ENCODE measurements at regions not wholly inside any gene's neighbourhood (a gene's known extent, or its start where the extent isn't known, plus 50 kb on each side); places are given as distances from the start of the nearest gene placed in this dataset.

- Histone ChIP-seq H3K27me3 (replicated peaks; ENCODE audit: insufficient read depth, low read depth, low read length, poor library complexity) (no peaks in the 10 kb centered on the region), H3K4me3 (ENCODE audit: low read depth, low read length, poor library complexity, severe bottlenecking) (no peak overlapping the region), H3K4me1 (ENCODE audit: insufficient read depth, low read length, poor library complexity, severe bottlenecking) (no peaks in the 10 kb centered on the region), H3K9me3 (ENCODE audit: low read depth, low read length, poor library complexity, severe bottlenecking) (no peaks in the 10 kb centered on the region), H3K36me3 (ENCODE audit: insufficient read depth, low read length, poor library complexity, severe bottlenecking) (no peaks in the 10 kb centered on the region), H3K27ac (ENCODE audit: low read depth, low read length, poor library complexity, severe bottlenecking) (no peak overlapping the region)
- intact Hi-C loops (cut with micrococcal nuclease; ENCODE audit: unreplicated experiment), result no loop called here
- TF ChIP-seq EZH2 (IDR thresholded peaks at IDR 0.05; ENCODE audit: borderline replicate concordance, low read depth, low read length, poor library complexity, severe bottlenecking), result no peak
- TF ChIP-seq, protein P1, sequence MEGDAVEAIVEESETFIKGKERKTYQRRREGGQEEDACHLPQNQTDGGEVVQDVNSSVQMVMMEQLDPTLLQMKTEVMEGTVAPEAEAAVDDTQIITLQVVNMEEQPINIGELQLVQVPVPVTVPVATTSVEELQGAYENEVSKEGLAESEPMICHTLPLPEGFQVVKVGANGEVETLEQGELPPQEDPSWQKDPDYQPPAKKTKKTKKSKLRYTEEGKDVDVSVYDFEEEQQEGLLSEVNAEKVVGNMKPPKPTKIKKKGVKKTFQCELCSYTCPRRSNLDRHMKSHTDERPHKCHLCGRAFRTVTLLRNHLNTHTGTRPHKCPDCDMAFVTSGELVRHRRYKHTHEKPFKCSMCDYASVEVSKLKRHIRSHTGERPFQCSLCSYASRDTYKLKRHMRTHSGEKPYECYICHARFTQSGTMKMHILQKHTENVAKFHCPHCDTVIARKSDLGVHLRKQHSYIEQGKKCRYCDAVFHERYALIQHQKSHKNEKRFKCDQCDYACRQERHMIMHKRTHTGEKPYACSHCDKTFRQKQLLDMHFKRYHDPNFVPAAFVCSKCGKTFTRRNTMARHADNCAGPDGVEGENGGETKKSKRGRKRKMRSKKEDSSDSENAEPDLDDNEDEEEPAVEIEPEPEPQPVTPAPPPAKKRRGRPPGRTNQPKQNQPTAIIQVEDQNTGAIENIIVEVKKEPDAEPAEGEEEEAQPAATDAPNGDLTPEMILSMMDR (conservative IDR thresholded peaks at IDR 0.05; ENCODE audit: low read depth, low read length), result no peak
- no peak for DNase-seq (ENCODE audit: low spot score)
- BruUV-seq (replicated peaks), result no TSS peak
- ChIA-PET POLR2A (ENCODE audit: low non-redundant PET) (no interaction called here), CTCF (no interaction called here)
Observed at GRCh38 chr6:9347608-9348007, 912.3 kb upstream of the SLC35B3 start.

DNA sequence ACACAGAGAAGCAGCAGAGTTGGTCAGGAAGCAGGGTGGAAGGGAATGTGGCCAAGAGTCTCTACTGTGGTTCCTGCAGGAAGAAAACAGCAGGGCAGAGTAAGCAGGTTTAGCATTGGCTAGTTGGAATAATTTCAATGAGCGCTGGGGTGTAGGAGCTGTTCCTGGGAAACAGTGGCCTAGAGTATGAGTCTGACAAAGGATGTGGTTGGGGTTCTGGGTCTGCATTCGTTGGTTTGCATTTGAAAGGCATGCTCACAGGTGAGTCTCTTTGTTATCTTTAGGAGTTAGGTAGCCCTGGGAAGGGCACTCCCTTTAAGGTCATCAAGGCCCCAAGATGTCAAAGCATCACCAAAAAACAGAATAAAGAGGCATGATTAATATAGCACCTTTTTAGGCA is 911.6 kb upstream of the SLC35B3 start:
- ChIA-PET POLR2A (ENCODE audit: low non-redundant PET) (no interaction called here), CTCF (interaction anchor here (0.6 kb wide), 1 partner anchor 756 kb away, joined by 4 read pairs; no protein-coding TSS in a partner anchor)
- no TSS peak for BruUV-seq (replicated peaks)
- Histone ChIP-seq H3K9me3 (ENCODE audit: low read depth, low read length, poor library complexity, severe bottlenecking) (no peaks in the 10 kb centered on the region), H3K36me3 (ENCODE audit: insufficient read depth, low read length, poor library complexity, severe bottlenecking) (no peaks in the 10 kb centered on the region), H3K27ac (ENCODE audit: low read depth, low read length, poor library complexity, severe bottlenecking) (no peak overlapping the region), H3K27me3 (replicated peaks; ENCODE audit: insufficient read depth, low read depth, low read length, poor library complexity) (no peaks in the 10 kb centered on the region), H3K4me1 (ENCODE audit: insufficient read depth, low read length, poor library complexity, severe bottlenecking) (no peaks in the 10 kb centered on the region), H3K4me3 (ENCODE audit: low read depth, low read length, poor library complexity, severe bottlenecking) (no peak overlapping the region)
- intact Hi-C loops (cut with micrococcal nuclease; ENCODE audit: unreplicated experiment), result no loop called here
- TF ChIP-seq EZH2 (IDR thresholded peaks at IDR 0.05; ENCODE audit: borderline replicate concordance, low read depth, low read length, poor library complexity, severe bottlenecking), result no peak
- TF ChIP-seq, protein P1 (conservative IDR thresholded peaks at IDR 0.05; ENCODE audit: low read depth, low read length), result no peak
- DNase-seq (ENCODE audit: low spot score), result no peak

- ChIA-PET POLR2A (ENCODE audit: low non-redundant PET) (no interaction called here), CTCF (no interaction called here)
- Histone ChIP-seq H3K27me3 (replicated peaks; ENCODE audit: insufficient read depth, low read depth, low read length, poor library complexity) (no peaks in the 10 kb centered on the region), H3K4me3 (ENCODE audit: low read depth, low read length, poor library complexity, severe bottlenecking) (no peak overlapping the region), H3K4me1 (ENCODE audit: insufficient read depth, low read length, poor library complexity, severe bottlenecking) (peaks cover under 1% of the 10 kb centered on the region), H3K27ac (ENCODE audit: low read depth, low read length, poor library complexity, severe bottlenecking) (no peak overlapping the region), H3K36me3 (ENCODE audit: insufficient read depth, low read length, poor library complexity, severe bottlenecking) (no peaks in the 10 kb centered on the region), H3K9me3 (ENCODE audit: low read depth, low read length, poor library complexity, severe bottlenecking) (no peaks in the 10 kb centered on the region)
- DNase-seq (ENCODE audit: low spot score), result no peak
- intact Hi-C loops (cut with micrococcal nuclease; ENCODE audit: unreplicated experiment), result no loop called here
- BruUV-seq (replicated peaks), result no TSS peak
- TF ChIP-seq EZH2 (IDR thresholded peaks at IDR 0.05; ENCODE audit: borderline replicate concordance, low read depth, low read length, poor library complexity, severe bottlenecking), result no peak
- TF ChIP-seq, protein P1 (conservative IDR thresholded peaks at IDR 0.05; ENCODE audit: low read depth, low read length), result no peak
Observed at GRCh38 chr6:9335431-9335830, 900.1 kb upstream of the SLC35B3 start.

Data from A673 (cell line).